ENCODE measurements at regions not wholly inside any gene's neighbourhood (a gene's known extent, or its start where the extent isn't known, plus 50 kb on each side); places are given as distances from the start of the nearest gene placed in this dataset.

DNA sequence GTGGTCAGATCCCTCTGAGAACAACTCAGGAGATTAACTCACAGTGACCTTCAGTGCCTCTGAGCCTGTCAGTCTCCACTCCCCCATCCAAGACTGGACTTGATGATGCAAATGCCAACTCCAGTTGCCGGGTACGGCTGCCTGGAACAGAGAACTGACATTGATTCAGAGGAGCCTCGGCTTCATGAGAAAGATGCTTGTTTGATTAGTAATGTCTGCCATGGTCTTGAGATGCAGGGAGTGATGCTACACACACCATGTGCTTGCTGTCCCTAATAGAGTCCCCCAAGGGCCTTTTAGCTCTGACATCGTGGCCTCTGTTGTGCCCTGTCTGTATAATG, 51.8 kb upstream of the LRP8 start:
- TF ChIP-seq, protein P1, sequence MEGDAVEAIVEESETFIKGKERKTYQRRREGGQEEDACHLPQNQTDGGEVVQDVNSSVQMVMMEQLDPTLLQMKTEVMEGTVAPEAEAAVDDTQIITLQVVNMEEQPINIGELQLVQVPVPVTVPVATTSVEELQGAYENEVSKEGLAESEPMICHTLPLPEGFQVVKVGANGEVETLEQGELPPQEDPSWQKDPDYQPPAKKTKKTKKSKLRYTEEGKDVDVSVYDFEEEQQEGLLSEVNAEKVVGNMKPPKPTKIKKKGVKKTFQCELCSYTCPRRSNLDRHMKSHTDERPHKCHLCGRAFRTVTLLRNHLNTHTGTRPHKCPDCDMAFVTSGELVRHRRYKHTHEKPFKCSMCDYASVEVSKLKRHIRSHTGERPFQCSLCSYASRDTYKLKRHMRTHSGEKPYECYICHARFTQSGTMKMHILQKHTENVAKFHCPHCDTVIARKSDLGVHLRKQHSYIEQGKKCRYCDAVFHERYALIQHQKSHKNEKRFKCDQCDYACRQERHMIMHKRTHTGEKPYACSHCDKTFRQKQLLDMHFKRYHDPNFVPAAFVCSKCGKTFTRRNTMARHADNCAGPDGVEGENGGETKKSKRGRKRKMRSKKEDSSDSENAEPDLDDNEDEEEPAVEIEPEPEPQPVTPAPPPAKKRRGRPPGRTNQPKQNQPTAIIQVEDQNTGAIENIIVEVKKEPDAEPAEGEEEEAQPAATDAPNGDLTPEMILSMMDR (IDR thresholded peaks at IDR 0.05), result no peak
- TF ChIP-seq POLR2A (IDR thresholded peaks at IDR 0.05), result no peak
